K562 (cell line): ENCODE measurements at regions not wholly inside any gene's neighbourhood (a gene's known extent, or its start where the extent isn't known, plus 50 kb on each side); places are given as distances from the start of the nearest gene placed in this dataset.

Experiments
- ATAC-seq: fragments of 200-7000 bp; cut with Tn5 transposase; 3 replicates; pipeline ENCODE4 v1.9.1; 2020; ENCODE audit warnings: moderate library complexity
- BruUV-seq: library from RNA; stranded (reverse); fragments of 400-500 nt; replicated peaks from 2 replicates; lab custom pipeline; 2021; lab: Mats Ljungman, UMichigan
- CTCF ChIA-PET: fragments of 300-600 bp; formaldehyde crosslinking; extraction: SDS; loops from one replicate; lab custom pipeline; 2021; ENCODE audit warnings: low intra/inter-chr PET ratio; lab: Yijun Ruan, JAX
- POLR2A ChIA-PET: fragments of 300-600, 350-650 bp; sonication (Branson Sonifier 250); formaldehyde crosslinking; extraction: SDS; loops from one replicate; lab custom pipeline; 2021; ENCODE audit warnings: antibody characterized with exemption, inconsistent platforms; lab: Yijun Ruan, JAX
- DNase-seq, 4 experiments: peaks; one replicate each; pipeline versions ENCODE4 v3.0.0 to v3.0.0-alpha.2; 2011 to 2018; ENCODE audit warnings: low spot score in 3 of 4, mixed read lengths in 3 of 4; ENCODE audit errors: extremely low read depth in 1 of 4
- FAIRE-seq: peaks from 2 replicates; lab custom pipeline; 2011; peaks lifted over from hg19 to GRCh38; lab: Jason Lieb, UNC
- H2AFZ ChIP-seq: 2 replicates; pipeline ENCODE4 v1.6.0; 2011; ENCODE audit warnings: low read depth, low read length, control low read depth, inconsistent platforms
- H3K27ac ChIP-seq: fragments of 200-600 bp; 3 replicates; pipeline ENCODE4 v1.8.0; 2011; ENCODE audit warnings: low read depth, mild to moderate bottlenecking, control low read depth, inconsistent platforms, low read length, moderate library complexity, mixed read lengths; ENCODE audit errors: extremely low read depth
- H3K27me3 ChIP-seq, 2 experiments: fragments of 300-600 bp in 1 of 2; 2 replicates in 1 of 2; 3 replicates in 1 of 2; pipeline versions ENCODE4 v1.6.0 to v1.8.0; 2011; ENCODE audit warnings: inconsistent platforms in 2 of 2, low read length in 2 of 2, mild to moderate bottlenecking in 1 of 2, mixed read lengths in 1 of 2, moderate library complexity in 1 of 2; ENCODE audit not compliant: control insufficient read depth in 2 of 2, insufficient read depth in 2 of 2
- H3K36me3 ChIP-seq: fragments of 300-600 bp; 3 replicates; pipeline ENCODE4 v1.8.0; 2011; ENCODE audit warnings: mild to moderate bottlenecking, low read length, inconsistent platforms; ENCODE audit not compliant: control insufficient read depth, insufficient read depth
- H3K4me1 ChIP-seq, 2 experiments: fragments of 200-600 bp in 1 of 2; replicated peaks in 1 of 2; 2 replicates in 1 of 2; 3 replicates in 1 of 2; pipeline versions ENCODE4 v1.5.1 to v1.8.0; 2011; ENCODE audit warnings: inconsistent platforms in 2 of 2, low read length in 2 of 2, mild to moderate bottlenecking in 1 of 2, mixed read lengths in 1 of 2, moderate library complexity in 1 of 2; ENCODE audit not compliant: control insufficient read depth in 2 of 2, insufficient read depth in 2 of 2
- H3K4me2 ChIP-seq: 2 replicates; pipeline ENCODE4 v1.6.1; 2011; ENCODE audit warnings: low read length, control low read depth, inconsistent platforms, mixed read lengths; ENCODE audit not compliant: insufficient read depth
- H3K4me3 ChIP-seq: fragments of 200-600 bp; sonication (generic), shearing (Covaris generic); 2 replicates; pipeline ENCODE4 v1.5.1; 2016; ENCODE audit warnings: control low read depth, inconsistent platforms
- H3K79me2 ChIP-seq: fragments of 200-600 bp; 3 replicates; pipeline ENCODE4 v1.8.0; 2011; ENCODE audit warnings: low read length, inconsistent platforms; ENCODE audit not compliant: control insufficient read depth, insufficient read depth
- H3K9ac ChIP-seq, 2 experiments: 2 replicates each; pipeline versions ENCODE4 v1.6.0 to v1.6.1; 2011; ENCODE audit warnings: low read depth in 2 of 2, low read length in 2 of 2, control low read depth in 1 of 2, inconsistent platforms in 1 of 2, mild to moderate bottlenecking in 1 of 2, mixed read lengths in 1 of 2; ENCODE audit not compliant: insufficient read depth in 1 of 2
- H3K9me1 ChIP-seq: one replicate; pipeline ENCODE4 v1.6.0; 2011; ENCODE audit warnings: inconsistent platforms, mild to moderate bottlenecking, low read length, moderate library complexity; ENCODE audit not compliant: control insufficient read depth, insufficient read depth
- H3K9me3 ChIP-seq: replicated peaks from 2 replicates; pipeline ENCODE4 v1.5.1; 2011; ENCODE audit warnings: low read depth, low read length, inconsistent platforms; ENCODE audit not compliant: control insufficient read depth, insufficient read depth
- H4K20me1 ChIP-seq: replicated peaks from 2 replicates; pipeline ENCODE4 v1.6.1; 2011; ENCODE audit warnings: low read length, inconsistent platforms, mixed read lengths; ENCODE audit not compliant: control insufficient read depth, insufficient read depth
- CBFA2T3 ChIP-seq: fragments of 450-650 bp; IDR thresholded peaks from 2 replicates; pipeline ENCODE4 v1.6.1; 2017
- CEBPG ChIP-seq, 3 experiments: fragments of 200-800 bp in 1 of 3; sonication (Bioruptor generic) in 1 of 3; sonication (generic) in 1 of 3; formaldehyde crosslinking in 1 of 3; IDR thresholded peaks in 2 of 3; conservative IDR thresholded peaks in 1 of 3; 2 replicates each; pipeline versions ENCODE4 v1.6.1 to v1.8.0; 2016 to 2022; ENCODE audit warnings: missing compliant biosample characterization in 2 of 3, missing genetic modification characterization in 2 of 3, mild to moderate bottlenecking in 1 of 3, missing genetic modification reagents in 1 of 3
- FOXJ2 ChIP-seq: fragments of 200-800 bp; sonication (Bioruptor generic); IDR thresholded peaks from 2 replicates; pipeline ENCODE4 v1.6.1; 2016; ENCODE audit warnings: missing genetic modification characterization, missing compliant biosample characterization
- ILK ChIP-seq: fragments of 450-650 bp; IDR thresholded peaks from 2 replicates; pipeline ENCODE4 v1.6.1; 2016; ENCODE audit warnings: missing genetic modification characterization, low read depth, mild to moderate bottlenecking, missing compliant biosample characterization, moderate library complexity, borderline replicate concordance
- KDM1A ChIP-seq, 2 experiments: fragments of 450-650 bp; IDR thresholded peaks; 2 replicates each; pipeline ENCODE4 v1.6.1; 2016; ENCODE audit warnings: mild to moderate bottlenecking in 2 of 2
- MCM3 ChIP-seq: fragments of 450-650 bp; IDR thresholded peaks from 2 replicates; pipeline ENCODE4 v1.6.1; 2016
- NCOR1 ChIP-seq: fragments of 450-650 bp; IDR thresholded peaks from 2 replicates; pipeline ENCODE4 v1.6.1; 2016; ENCODE audit warnings: mild to moderate bottlenecking, moderate library complexity
- PTTG1 ChIP-seq: fragments of 450-650 bp; IDR thresholded peaks from 2 replicates; pipeline ENCODE4 v1.6.1; 2016; ENCODE audit warnings: low read depth, mild to moderate bottlenecking, missing genetic modification characterization, missing compliant biosample characterization
- RHOXF2B ChIP-seq: fragments of 250-450 bp; sonication (Bioruptor Pico); conservative IDR thresholded peaks from 2 replicates; pipeline ENCODE4 v1.5.1; 2021
- U2AF2 ChIP-seq: fragments of 200-400 bp; formaldehyde crosslinking; optimal IDR thresholded peaks from 2 replicates; pipeline ENCODE3; 2017; ENCODE audit warnings: low read depth, mild to moderate bottlenecking, low read length
- VEZF1 ChIP-seq: fragments of 200-800 bp; sonication (Bioruptor generic); IDR thresholded peaks from 2 replicates; pipeline ENCODE4 v1.6.1; 2017; ENCODE audit warnings: missing genetic modification characterization, missing compliant biosample characterization
- WGBS: fragments of 100-300 bp; shearing (Covaris generic); methylation state at CpG from one replicate; pipeline ENCODE4 v1.1.6; 2016; ENCODE audit warnings: low coverage, mixed read lengths; ENCODE audit not compliant: insufficient coverage; ENCODE audit errors: missing lambda C conversion rate; 5-methylcytosine and 5-hydroxymethylcytosine counted together
- in situ Hi-C: fragments of 300-500 bp; cut with MboI; formaldehyde crosslinking; loops from 4 replicates; pipeline ENCODE4 v1.15.0; 2018; ENCODE audit warnings: inconsistent platforms, mixed read lengths
- intact Hi-C: fragments of 100-400 bp; cut with micrococcal nuclease; formaldehyde crosslinking; loops from 2 replicates; pipeline ENCODE4 v1.14.2; 2022

DNA sequence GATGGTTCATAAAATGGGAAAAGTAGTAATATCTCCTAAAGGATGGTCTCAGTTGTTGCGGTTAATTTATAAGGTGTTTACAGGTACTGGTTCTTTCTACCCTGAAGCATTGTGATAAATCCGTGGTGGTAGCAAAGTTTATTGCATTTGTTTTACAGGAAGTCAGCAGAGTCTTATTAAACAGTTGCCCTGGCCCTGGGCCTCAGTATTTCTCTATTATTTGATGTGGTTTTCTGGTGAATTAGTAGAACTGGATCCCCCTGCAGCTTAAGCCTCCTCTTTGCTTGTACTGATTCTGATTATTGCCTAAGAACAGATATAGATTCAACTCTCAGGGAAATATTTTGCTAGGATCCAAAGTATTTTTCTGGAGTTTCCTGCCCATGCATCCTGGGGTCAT is 76.4 kb upstream of the CD55 start:
- no peak overlapping the region for H3K4me2 ChIP-seq
- ChIA-PET CTCF (no interaction called here), POLR2A (no interaction called here)
- H3K27ac ChIP-seq: no peak overlapping the region
- intact Hi-C loops (no loop called here), in situ Hi-C loops (no loop called here)
- BruUV-seq: no TSS peak
- H3K27me3 ChIP-seq: no peaks in the 10 kb centered on the region
- H3K4me3 ChIP-seq: no peak overlapping the region
- no peak for DNase-seq
- peaks cover 6 to 22% of the 10 kb centered on the region in 2 experiments; a peak in 4 of 5 replicates for H3K4me1 ChIP-seq
- no peak overlapping the region for H2AFZ ChIP-seq
- H4K20me1 ChIP-seq: no peaks in the 10 kb centered on the region
- H3K9me1 ChIP-seq: no peaks in the 10 kb centered on the region
- H3K36me3 ChIP-seq: no peaks in the 10 kb centered on the region
- H3K79me2 ChIP-seq: no peaks in the 10 kb centered on the region
- TF ChIP-seq FOXJ2 (no peak), CBFA2T3 (peak; percentile 15; the same call in 1 of the 2 replicates)
- 49% methylated on average over 2 of the region's 2 CpGs for WGBS
- no peak for ATAC-seq
- no peak for FAIRE-seq
- no peak overlapping the region for H3K9ac ChIP-seq
- H3K9me3 ChIP-seq: no peaks in the 10 kb centered on the region

DNA sequence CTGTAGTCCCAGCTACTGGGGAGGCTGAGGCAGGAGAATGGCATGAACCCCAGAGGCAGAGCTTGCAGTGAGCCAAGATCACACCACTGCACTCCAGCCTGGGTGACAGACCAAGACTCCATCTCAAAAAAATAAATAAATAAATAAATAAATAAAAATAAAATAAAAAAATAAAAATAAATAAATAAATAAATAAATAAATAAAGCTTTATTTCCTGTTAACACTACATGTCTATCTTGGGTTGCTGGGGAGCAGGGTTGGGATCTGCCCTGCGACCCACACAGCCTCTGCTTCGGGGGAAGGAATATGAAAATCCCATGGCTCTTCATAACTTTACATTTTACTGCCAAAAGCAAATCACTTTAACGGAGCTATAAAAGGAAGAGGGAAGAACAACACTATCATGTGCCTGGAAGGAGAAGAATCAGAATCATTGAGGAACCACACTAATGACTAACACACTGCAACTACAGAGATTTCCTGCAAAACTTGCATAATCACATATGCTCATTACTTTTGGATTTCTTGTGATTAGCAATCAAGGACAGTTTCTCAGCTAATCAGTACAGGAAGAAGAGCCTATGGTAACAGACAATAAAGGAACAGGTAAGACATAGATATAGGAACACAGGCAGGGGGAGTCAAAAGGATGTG is 72.8 kb upstream of the CD55 start:
- Histone ChIP-seq H3K79me2 (no peaks in the 10 kb centered on the region), H3K9ac (no peak overlapping the region), H3K27ac (no peak overlapping the region), H3K36me3 (no peaks in the 10 kb centered on the region), H2AFZ (no peak overlapping the region), H3K4me2 (no peak overlapping the region), H4K20me1 (no peaks in the 10 kb centered on the region)
- POLR2A ChIA-PET: no interaction called here
- intact Hi-C loops: no loop called here
- no peak for FAIRE-seq
- no peak for ATAC-seq
- CTCF ChIA-PET: no interaction called here
- TF ChIP-seq U2AF2 (no peak), NCOR1 (no peak), VEZF1 (no peak), MCM3 (no peak), KDM1A (IDR thresholded peaks at IDR 0.05) (0 out of 4 replicates have a peak, but pooled peaks of 1 of the 2 experiments have one; percentile 8), PTTG1 (tag) (no peak), CEBPG (CRISPR knock-in tag; IDR thresholded peaks at IDR 0.05) (no peak), CEBPG (tag; conservative IDR thresholded peaks at IDR 0.05 in 1 of 2, IDR thresholded peaks at IDR 0.05 in 1 of 2) (peak in 1 of 2 experiments; percentile 44; a peak in 2 of 4 replicates), RHOXF2B (no peak), ILK (tag) (no peak)
- TF ChIP-seq, all 486 proteins: peak for 2
- WGBS: 27% methylated on average over 3 of the region's 3 CpGs
- Histone ChIP-seq H3K9me3 (no peaks in the 10 kb centered on the region), H3K4me3 (no peak overlapping the region), H3K9me1 (no peaks in the 10 kb centered on the region), H3K27me3 (no peaks in the 10 kb centered on the region), H3K4me1 (peaks cover 0 to 9% of the 10 kb centered on the region in 2 experiments; a peak in 2 of 5 replicates)
- no TSS peak for BruUV-seq
- no peak for DNase-seq
- in situ Hi-C loops: no loop called here
